Kidney (tissue), 13 donors: ENCODE measurements at regions not wholly inside any gene's neighbourhood (a gene's known extent, or its start where the extent isn't known, plus 50 kb on each side); places are given as distances from the start of the nearest gene placed in this dataset.

Source experiments
- DNase-seq, 5 donors: peaks; one replicate each; pipeline ENCODE4 v3.0.0-alpha.2; 2013 to 2020
- FAIRE-seq: peaks from 2 replicates; lab custom pipeline; 2012; peaks lifted over from hg19 to GRCh38; lab: Jason Lieb, UNC
- H3K27ac ChIP-seq, 2 donors: one replicate each; pipeline ENCODE4 v1.7.0; 2013; ENCODE audit warnings: low read depth in 2 of 2, low read length in 2 of 2, inconsistent platforms in 1 of 2
- H3K27me3 ChIP-seq: one replicate; pipeline ENCODE4 v1.7.1; 2013; ENCODE audit warnings: low read length, inconsistent platforms; ENCODE audit not compliant: control insufficient read depth, insufficient read depth
- H3K36me3 ChIP-seq, 3 donors: one replicate each; pipeline versions ENCODE4 v1.7.0 to v1.7.1; 2013; ENCODE audit warnings: low read length in 3 of 3, control low read depth in 1 of 3, inconsistent platforms in 1 of 3; ENCODE audit not compliant: insufficient read depth in 3 of 3, control insufficient read depth in 2 of 3
- H3K4me1 ChIP-seq, 3 donors: one replicate each; pipeline versions ENCODE4 v1.7.0 to v1.7.1; 2013; ENCODE audit warnings: low read length in 3 of 3, inconsistent platforms in 1 of 3, low read depth in 1 of 3; ENCODE audit not compliant: control insufficient read depth in 2 of 3, insufficient read depth in 2 of 3
- H3K4me3 ChIP-seq, 3 donors: one replicate each; pipeline versions ENCODE4 v1.7.0 to v1.8.1; 2013; ENCODE audit warnings: low read length in 3 of 3, control low read depth in 1 of 3, inconsistent platforms in 1 of 3
- H3K9ac ChIP-seq, 3 donors: one replicate each; pipeline versions ENCODE4 v1.7.0 to v1.7.1; 2013; ENCODE audit warnings: low read length in 3 of 3, control low read depth in 1 of 3, inconsistent platforms in 1 of 3
- H3K9me3 ChIP-seq, 3 donors: one replicate each; pipeline versions ENCODE4 v1.7.0 to v1.7.1; 2013; ENCODE audit warnings: low read length in 3 of 3, control low read depth in 1 of 3, inconsistent platforms in 1 of 3; ENCODE audit not compliant: control insufficient read depth in 2 of 3, insufficient read depth in 1 of 3
- CTCF ChIP-seq: IDR thresholded peaks from 3 replicates; pipeline ENCODE4 v1.5.1; 2012; ENCODE audit warnings: mild to moderate bottlenecking, moderate library complexity, borderline replicate concordance; ENCODE audit not compliant: insufficient read depth; ENCODE audit errors: extremely low read depth
- intact Hi-C: fragments of 100-400 bp; cut with DNase I; formaldehyde crosslinking; loops from one replicate; pipeline ENCODE4 v1.11.1; 2022
- donor health status: control.
- donor health status: control.
- donor health status: control.
- donor health status: control.
- donor health status: control.
- donor health status: DM: yes; HTN: yes; CAD: no.
- donor health status: Normal renal cell carcinoma (clear cell type).

DNA sequence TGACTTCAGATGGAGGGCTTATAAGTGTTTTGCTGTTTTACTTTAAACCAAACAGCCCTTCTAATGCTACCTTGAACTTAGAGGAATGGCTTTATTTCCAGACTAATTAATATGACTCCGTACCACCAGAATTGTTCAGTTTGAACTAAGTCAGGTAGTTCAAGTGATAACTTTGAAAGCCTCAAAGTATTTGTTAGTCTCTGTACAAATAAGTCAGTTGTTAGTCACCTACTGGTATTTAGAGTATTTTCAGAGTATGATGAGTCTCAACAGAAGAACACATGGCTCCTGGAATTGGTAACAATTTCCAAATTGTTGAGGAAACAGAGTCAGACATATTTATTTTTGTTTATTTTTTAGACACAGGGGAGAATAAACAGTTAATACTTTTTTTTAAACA, 381.8 kb upstream of the NRXN1 start:
- no peaks in the 10 kb centered on the region for H3K36me3 ChIP-seq
- no peak overlapping the region for H3K4me3 ChIP-seq
- no peaks in the 10 kb centered on the region for H3K27me3 ChIP-seq
- FAIRE-seq = no peak
- H3K9ac ChIP-seq = no peak overlapping the region
- intact Hi-C loops = no loop called here
- no peak for DNase-seq
- H3K27ac ChIP-seq = no peak overlapping the region
- TF ChIP-seq CTCF = no peak
- H3K4me1 ChIP-seq = no peaks in the 10 kb centered on the region
- H3K9me3 ChIP-seq = no peaks in the 10 kb centered on the region

DNA sequence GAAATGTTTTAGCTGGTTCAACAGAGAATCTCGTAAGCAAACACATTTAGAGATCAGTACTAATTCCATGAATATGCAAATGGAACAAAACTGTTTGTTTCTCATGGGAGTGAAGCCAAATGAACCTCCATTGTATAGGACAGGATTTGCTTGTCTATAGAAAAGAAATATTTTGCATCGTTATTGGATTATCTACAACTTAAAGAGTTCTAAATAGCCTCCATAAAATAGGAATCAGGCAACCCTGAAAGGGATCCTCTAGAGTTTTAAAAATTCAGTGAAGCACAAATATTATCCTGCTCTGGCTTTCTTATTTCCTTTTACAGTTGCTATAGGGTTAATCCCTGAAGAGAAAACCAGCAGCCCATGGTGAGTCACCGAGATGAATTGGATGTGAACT, 378.4 kb upstream of the NRXN1 start:
- no peaks in the 10 kb centered on the region for H3K9me3 ChIP-seq
- no peaks in the 10 kb centered on the region for H3K27me3 ChIP-seq
- H3K36me3 ChIP-seq = no peaks in the 10 kb centered on the region
- FAIRE-seq = no peak
- no peaks in the 10 kb centered on the region for H3K4me1 ChIP-seq
- DNase-seq = no peak
- intact Hi-C loops = no loop called here
- H3K27ac ChIP-seq = no peak overlapping the region
- H3K4me3 ChIP-seq = no peak overlapping the region
- no peak for TF ChIP-seq CTCF
- H3K9ac ChIP-seq = no peak overlapping the region

GRCh38 chr2:51409920-51410319, 378.0 kb upstream of the NRXN1 start:
- no peak for TF ChIP-seq CTCF
- H3K4me1 ChIP-seq = no peaks in the 10 kb centered on the region
- no peaks in the 10 kb centered on the region for H3K27me3 ChIP-seq
- no peak overlapping the region for H3K9ac ChIP-seq
- H3K9me3 ChIP-seq = no peaks in the 10 kb centered on the region
- H3K36me3 ChIP-seq = no peaks in the 10 kb centered on the region
- intact Hi-C loops = no loop called here
- no peak overlapping the region for H3K4me3 ChIP-seq
- H3K27ac ChIP-seq = no peak overlapping the region
- FAIRE-seq (no peak), DNase-seq (no peak)

GRCh38 chr2:51404226-51404625, 372.3 kb upstream of the NRXN1 start:
- FAIRE-seq (no peak), DNase-seq (no peak)
- H3K9ac ChIP-seq = no peak overlapping the region
- H3K27me3 ChIP-seq = no peaks in the 10 kb centered on the region
- no peak overlapping the region for H3K4me3 ChIP-seq
- H3K27ac ChIP-seq = no peak overlapping the region
- H3K9me3 ChIP-seq = peaks cover 0 to 3% (median 0%) of the 10 kb centered on the region in 3 donors
- intact Hi-C loops = no loop called here
- TF ChIP-seq CTCF = no peak
- H3K36me3 ChIP-seq = no peaks in the 10 kb centered on the region
- H3K4me1 ChIP-seq = no peaks in the 10 kb centered on the region
